CD4-positive, CD25-positive, alpha-beta regulatory T cell (primary cell): ENCODE measurements at regions not wholly inside any gene's neighbourhood (a gene's known extent, or its start where the extent isn't known, plus 50 kb on each side); places are given as distances from the start of the nearest gene placed in this dataset.

Source experiments
- ATAC-seq, 2 donors: fragments of 150-1000 bp; cut with Tn5 transposase; one replicate each; pipeline ENCODE4 v1.10.0; 2021; ENCODE audit warnings: low read depth in 2 of 2, moderate number of reproducible peaks in 2 of 2, moderate library complexity in 1 of 2
- DNase-seq, 3 donors: peaks; one replicate each; pipeline versions ENCODE4 v3.0.0 to v3.0.0-alpha.2; 2012 to 2022; ENCODE audit warnings: mixed read lengths in 1 of 3
- H3K27ac ChIP-seq: one replicate; pipeline ENCODE4 v1.7.0; 2013; ENCODE audit warnings: mild to moderate bottlenecking, low read length; ENCODE audit not compliant: insufficient read depth, poor library complexity, severe bottlenecking
- H3K27me3 ChIP-seq: one replicate; pipeline ENCODE4 v1.7.0; 2013; ENCODE audit warnings: low read length; ENCODE audit not compliant: control insufficient read depth, insufficient read depth
- H3K36me3 ChIP-seq: one replicate; pipeline ENCODE4 v1.7.0; 2013; ENCODE audit warnings: mild to moderate bottlenecking, low read length, moderate library complexity; ENCODE audit not compliant: control insufficient read depth, insufficient read depth
- H3K4me1 ChIP-seq: 2 replicates; pipeline ENCODE4 v1.7.0; 2013; ENCODE audit warnings: mild to moderate bottlenecking, low read length; ENCODE audit not compliant: insufficient read depth, control insufficient read depth, poor library complexity, severe bottlenecking
- H3K4me3 ChIP-seq: one replicate; pipeline ENCODE4 v1.7.0; 2013; ENCODE audit warnings: low read depth, mild to moderate bottlenecking, low read length, moderate library complexity
- H3K9me3 ChIP-seq, 2 experiments: 1 replicate in 1 of 2; 2 replicates in 1 of 2; pipeline ENCODE4 v1.7.0; 2013; ENCODE audit warnings: low read length in 2 of 2, mild to moderate bottlenecking in 1 of 2, moderate library complexity in 1 of 2; ENCODE audit not compliant: control insufficient read depth in 2 of 2
- H3K27ac Mint-ChIP-seq, 3 donors: one replicate each; pipeline ENCODE4 v1.8.0; 2020 to 2022; ENCODE audit warnings: mild to moderate bottlenecking in 3 of 3, mixed read lengths in 3 of 3, moderate library complexity in 2 of 3
- H3K27me3 Mint-ChIP-seq: one replicate; pipeline ENCODE4 v1.8.0; 2022; ENCODE audit warnings: mild to moderate bottlenecking, mixed read lengths
- H3K36me3 Mint-ChIP-seq: one replicate; pipeline ENCODE4 v1.8.0; 2020; ENCODE audit warnings: mixed read lengths
- H3K4me1 Mint-ChIP-seq, 4 donors: one replicate each; pipeline ENCODE4 v1.8.0; 2020 to 2022; ENCODE audit warnings: mixed read lengths in 4 of 4, mild to moderate bottlenecking in 1 of 4
- H3K4me3 Mint-ChIP-seq, 4 donors: one replicate each; pipeline ENCODE4 v1.8.0; 2020 to 2022; ENCODE audit warnings: mild to moderate bottlenecking in 4 of 4, mixed read lengths in 4 of 4, moderate library complexity in 3 of 4
- H3K9me3 Mint-ChIP-seq, 7 donors: one replicate each; pipeline ENCODE4 v1.8.0; 2020 to 2022; ENCODE audit warnings: mixed read lengths in 7 of 7, mild to moderate bottlenecking in 3 of 7, moderate library complexity in 2 of 7

- Histone ChIP-seq H3K9me3 (no peaks in the 10 kb centered on the region), H3K4me1 (no peaks in the 10 kb centered on the region), H3K36me3 (no peaks in the 10 kb centered on the region), H3K27ac (no peak overlapping the region), H3K4me3 (no peak overlapping the region), H3K27me3 (no peaks in the 10 kb centered on the region)
- DNase-seq, result no peak
- peaks cover 0 to 4% (median 0%) of the 10 kb centered on the region in 7 donors for H3K9me3 Mint-ChIP-seq
- no peak overlapping the region for H3K27ac Mint-ChIP-seq
- no peak overlapping the region for H3K4me3 Mint-ChIP-seq
- H3K27me3 Mint-ChIP-seq, result no peaks in the 10 kb centered on the region
- no peak for ATAC-seq
- H3K36me3 Mint-ChIP-seq, result no peaks in the 10 kb centered on the region
- H3K4me1 Mint-ChIP-seq, result no peaks in the 10 kb centered on the region
Measured at GRCh38 chr2:226358688-226359087, 440.9 kb downstream of the IRS1 start.

DNA sequence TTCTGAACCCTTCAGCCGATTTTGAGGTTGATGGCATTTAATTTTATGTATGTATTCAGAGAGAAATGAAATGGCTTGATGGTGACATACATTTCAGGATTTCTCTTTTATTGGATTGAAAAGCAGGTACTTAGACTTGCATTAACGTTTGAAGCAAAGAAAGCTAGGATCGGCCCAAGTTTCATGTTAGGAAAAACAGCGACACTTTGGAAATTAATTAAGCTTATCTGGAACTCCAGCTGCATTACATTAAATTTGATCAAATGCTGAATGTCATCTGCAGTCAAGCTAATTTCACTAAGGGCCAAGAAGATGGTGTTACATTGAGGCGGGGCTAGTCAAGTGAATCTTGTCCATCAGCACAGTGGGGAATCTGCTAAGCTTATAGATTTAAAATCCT, 441.8 kb downstream of the IRS1 start:
- Histone ChIP-seq H3K4me1 (no peaks in the 10 kb centered on the region), H3K27ac (no peak overlapping the region), H3K4me3 (no peak overlapping the region), H3K27me3 (no peaks in the 10 kb centered on the region), H3K9me3 (no peaks in the 10 kb centered on the region), H3K36me3 (no peaks in the 10 kb centered on the region)
- H3K4me1 Mint-ChIP-seq, result no peaks in the 10 kb centered on the region
- H3K9me3 Mint-ChIP-seq, result peaks cover 0 to 2% (median 0%) of the 10 kb centered on the region in 7 donors
- H3K4me3 Mint-ChIP-seq, result no peak overlapping the region
- ATAC-seq (no peak), DNase-seq (no peak)
- no peaks in the 10 kb centered on the region for H3K27me3 Mint-ChIP-seq
- H3K36me3 Mint-ChIP-seq, result no peaks in the 10 kb centered on the region
- no peak overlapping the region for H3K27ac Mint-ChIP-seq

DNA sequence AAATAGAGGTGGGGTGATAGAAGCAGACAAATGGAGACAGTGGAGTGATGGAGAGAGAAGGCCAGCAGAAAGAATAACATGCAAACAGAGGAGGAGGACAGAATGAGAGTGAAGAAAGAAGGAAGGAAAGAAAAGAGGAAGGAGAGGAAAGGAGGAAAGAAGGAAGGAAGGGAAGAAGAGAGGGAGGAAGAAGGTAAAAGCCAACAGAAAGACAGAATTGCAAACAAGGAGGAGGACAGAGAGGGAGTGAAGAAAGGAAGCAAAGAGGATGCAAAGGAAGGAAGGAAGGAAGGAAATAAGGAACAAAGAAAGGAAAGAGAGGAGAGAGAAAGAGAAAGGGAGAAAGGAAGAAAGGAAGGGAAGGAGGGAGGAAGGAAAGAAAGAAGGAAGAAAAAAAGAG, 444.0 kb downstream of the IRS1 start:
- Mint-ChIP-seq H3K27me3 (no peaks in the 10 kb centered on the region), H3K9me3 (no peaks in the 10 kb centered on the region), H3K4me3 (no peak overlapping the region), H3K36me3 (no peaks in the 10 kb centered on the region), H3K27ac (no peak overlapping the region), H3K4me1 (no peaks in the 10 kb centered on the region)
- no peak for ATAC-seq
- no peak overlapping the region for H3K27ac ChIP-seq
- H3K36me3 ChIP-seq, result no peaks in the 10 kb centered on the region
- H3K4me1 ChIP-seq, result no peaks in the 10 kb centered on the region
- H3K27me3 ChIP-seq, result no peaks in the 10 kb centered on the region
- no peak for DNase-seq
- no peak overlapping the region for H3K4me3 ChIP-seq
- H3K9me3 ChIP-seq, result no peaks in the 10 kb centered on the region

- Mint-ChIP-seq H3K4me1 (no peaks in the 10 kb centered on the region), H3K9me3 (no peaks in the 10 kb centered on the region), H3K27ac (no peak overlapping the region), H3K27me3 (no peaks in the 10 kb centered on the region), H3K36me3 (no peaks in the 10 kb centered on the region), H3K4me3 (no peak overlapping the region)
- no peaks in the 10 kb centered on the region for H3K36me3 ChIP-seq
- H3K4me3 ChIP-seq, result no peak overlapping the region
- ATAC-seq (no peak), DNase-seq (no peak)
- H3K9me3 ChIP-seq, result no peaks in the 10 kb centered on the region
- H3K4me1 ChIP-seq, result no peaks in the 10 kb centered on the region
- no peak overlapping the region for H3K27ac ChIP-seq
- no peaks in the 10 kb centered on the region for H3K27me3 ChIP-seq
Measured at GRCh38 chr2:226354434-226354833, 445.2 kb downstream of the IRS1 start.

DNA sequence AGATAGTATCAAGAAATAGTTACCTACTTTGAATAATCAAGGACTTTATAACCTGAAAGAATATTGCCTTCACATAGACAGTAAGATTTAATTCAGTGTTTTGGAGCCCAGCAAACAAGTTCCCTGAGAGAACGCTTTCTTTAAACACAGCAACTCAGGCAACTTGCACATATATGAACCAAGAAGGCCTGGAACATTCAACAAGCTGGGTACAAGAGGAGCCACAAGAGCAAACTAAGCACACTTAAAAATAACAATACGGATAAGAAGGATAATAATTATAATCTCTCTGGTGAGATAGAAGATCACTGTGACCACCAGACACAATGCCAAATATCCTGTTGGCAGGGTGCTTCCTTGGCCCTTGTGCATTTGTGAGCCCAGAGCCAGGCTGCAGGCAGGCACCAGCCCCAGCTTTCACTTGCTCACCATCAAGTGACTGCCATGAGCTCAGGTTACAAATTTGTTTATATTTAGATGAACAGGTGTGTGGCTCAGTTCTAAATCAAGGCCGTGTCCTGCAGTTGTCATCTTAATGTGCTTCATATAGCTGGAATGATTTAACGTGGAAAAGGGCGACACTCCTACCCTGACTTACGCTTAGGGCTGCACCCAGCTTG, 446.6 kb downstream of the IRS1 start:
- no peaks in the 10 kb centered on the region for H3K9me3 Mint-ChIP-seq
- ATAC-seq (no peak), DNase-seq (no peak)
- Histone ChIP-seq H3K4me3 (no peak overlapping the region), H3K36me3 (no peaks in the 10 kb centered on the region), H3K27ac (no peak overlapping the region), H3K4me1 (no peaks in the 10 kb centered on the region), H3K27me3 (no peaks in the 10 kb centered on the region), H3K9me3 (no peaks in the 10 kb centered on the region)
- H3K36me3 Mint-ChIP-seq, result no peaks in the 10 kb centered on the region
- H3K27me3 Mint-ChIP-seq, result no peaks in the 10 kb centered on the region
- H3K4me3 Mint-ChIP-seq, result no peak overlapping the region
- no peaks in the 10 kb centered on the region for H3K4me1 Mint-ChIP-seq
- no peak overlapping the region for H3K27ac Mint-ChIP-seq

- Histone ChIP-seq H3K36me3 (no peaks in the 10 kb centered on the region), H3K27ac (no peak overlapping the region), H3K9me3 (no peaks in the 10 kb centered on the region), H3K4me1 (no peaks in the 10 kb centered on the region), H3K27me3 (no peaks in the 10 kb centered on the region), H3K4me3 (no peak overlapping the region)
- no peak for ATAC-seq
- no peak for DNase-seq
- Mint-ChIP-seq H3K9me3 (no peaks in the 10 kb centered on the region), H3K4me3 (no peak overlapping the region), H3K27ac (no peak overlapping the region), H3K4me1 (no peaks in the 10 kb centered on the region), H3K36me3 (no peaks in the 10 kb centered on the region), H3K27me3 (no peaks in the 10 kb centered on the region)
Measured at GRCh38 chr2:226351711-226352110, 447.9 kb downstream of the IRS1 start.

DNA sequence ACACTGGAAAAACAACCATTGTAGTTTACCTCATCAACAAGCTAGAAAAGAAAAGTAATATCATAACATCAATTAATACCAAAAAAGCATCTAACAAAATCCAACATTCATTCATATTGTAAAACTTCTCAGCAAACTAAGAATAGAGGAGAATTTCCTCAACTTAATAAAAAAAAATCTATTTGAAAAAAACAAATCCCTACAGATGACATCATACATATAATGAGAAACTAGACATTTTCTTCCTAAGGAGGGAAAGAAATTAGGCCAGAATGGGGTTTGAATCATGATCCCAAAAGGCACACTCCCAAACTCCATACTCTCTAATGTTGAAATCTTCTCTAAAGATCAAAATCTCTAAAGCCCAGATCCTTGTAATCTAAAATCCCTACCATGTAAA, 460.0 kb downstream of the IRS1 start:
- no peaks in the 10 kb centered on the region for H3K36me3 ChIP-seq
- H3K4me3 ChIP-seq, result no peak overlapping the region
- no peaks in the 10 kb centered on the region for H3K36me3 Mint-ChIP-seq
- H3K27ac ChIP-seq, result no peak overlapping the region
- no peaks in the 10 kb centered on the region for H3K27me3 ChIP-seq
- H3K4me1 Mint-ChIP-seq, result no peaks in the 10 kb centered on the region
- H3K9me3 Mint-ChIP-seq, result peaks cover 0 to 2% (median 0%) of the 10 kb centered on the region in 7 donors
- H3K27ac Mint-ChIP-seq, result no peak overlapping the region
- DNase-seq, result no peak
- no peaks in the 10 kb centered on the region for H3K4me1 ChIP-seq
- H3K27me3 Mint-ChIP-seq, result peaks cover 5% of the 10 kb centered on the region
- no peak overlapping the region for H3K4me3 Mint-ChIP-seq
- ATAC-seq, result no peak
- no peaks in the 10 kb centered on the region for H3K9me3 ChIP-seq

- DNase-seq (no peak), ATAC-seq (no peak)
- Histone ChIP-seq H3K9me3 (no peaks in the 10 kb centered on the region), H3K4me3 (no peak overlapping the region), H3K27me3 (no peaks in the 10 kb centered on the region), H3K27ac (no peak overlapping the region), H3K36me3 (no peaks in the 10 kb centered on the region), H3K4me1 (no peaks in the 10 kb centered on the region)
- no peaks in the 10 kb centered on the region for H3K4me1 Mint-ChIP-seq
- H3K27ac Mint-ChIP-seq, result no peak overlapping the region
- no peaks in the 10 kb centered on the region for H3K36me3 Mint-ChIP-seq
- H3K4me3 Mint-ChIP-seq, result no peak overlapping the region
- peaks cover 5% of the 10 kb centered on the region for H3K27me3 Mint-ChIP-seq
- H3K9me3 Mint-ChIP-seq, result peaks cover 0 to 2% (median 0%) of the 10 kb centered on the region in 7 donors
Measured at GRCh38 chr2:226338825-226339224, 460.8 kb downstream of the IRS1 start.
